ENCODE measurements at regions not wholly inside any gene's neighbourhood (a gene's known extent, or its start where the extent isn't known, plus 50 kb on each side); places are given as distances from the start of the nearest gene placed in this dataset.

GRCh38 chr5:5787373-5787772 is 364.9 kb downstream of the ICE1 start:
- DNase-seq (ENCODE audit: low spot score) (no peak), ATAC-seq (no peak)
- Mint-ChIP-seq H3K9me3 (peaks cover 3% of the 10 kb centered on the region), H3K4me3 (no peak overlapping the region), H3K27me3 (peaks cover 0 to 4% of the 10 kb centered on the region in 2 donors), H3K36me3 (no peaks in the 10 kb centered on the region), H3K27ac (no peak overlapping the region), H3K4me1 (ENCODE audit: low read depth in 2 of 2) (no peaks in the 10 kb centered on the region)

GRCh38 chr5:5784101-5784500 is 361.6 kb downstream of the ICE1 start:
- Mint-ChIP-seq H3K4me1 (ENCODE audit: low read depth in 2 of 2) (no peaks in the 10 kb centered on the region), H3K27me3 (no peaks in the 10 kb centered on the region), H3K9me3 (no peaks in the 10 kb centered on the region), H3K27ac (no peak overlapping the region), H3K36me3 (no peaks in the 10 kb centered on the region), H3K4me3 (no peak overlapping the region)
- no peak for DNase-seq (ENCODE audit: low spot score)
- ATAC-seq, result no peak

- Mint-ChIP-seq H3K36me3 (no peaks in the 10 kb centered on the region), H3K4me3 (no peak overlapping the region), H3K27ac (no peak overlapping the region), H3K4me1 (ENCODE audit: low read depth in 2 of 2) (no peaks in the 10 kb centered on the region), H3K27me3 (no peaks in the 10 kb centered on the region), H3K9me3 (no peaks in the 10 kb centered on the region)
- DNase-seq (ENCODE audit: low spot score), result no peak
- no peak for ATAC-seq
Observed at GRCh38 chr5:5783021-5783420, 360.5 kb downstream of the ICE1 start.

GRCh38 chr5:5782402-5782801 is 359.9 kb downstream of the ICE1 start:
- Mint-ChIP-seq H3K4me1 (ENCODE audit: low read depth in 2 of 2) (no peaks in the 10 kb centered on the region), H3K9me3 (no peaks in the 10 kb centered on the region), H3K4me3 (no peak overlapping the region), H3K27ac (no peak overlapping the region), H3K27me3 (peaks cover 0 to 1% of the 10 kb centered on the region in 2 donors), H3K36me3 (no peaks in the 10 kb centered on the region)
- ATAC-seq, result no peak
- DNase-seq (ENCODE audit: low spot score), result no peak

- Mint-ChIP-seq H3K36me3 (no peaks in the 10 kb centered on the region), H3K9me3 (no peaks in the 10 kb centered on the region)
- ATAC-seq, result no peak
Observed at GRCh38 chr5:5781335-5781734, 358.9 kb downstream of the ICE1 start.

GRCh38 chr5:5780253-5780652 is 357.8 kb downstream of the ICE1 start:
- H3K36me3 Mint-ChIP-seq, result no peaks in the 10 kb centered on the region
- H3K4me3 Mint-ChIP-seq, result no peak overlapping the region
- peaks cover 3 to 13% of the 10 kb centered on the region in 2 donors for H3K27me3 Mint-ChIP-seq
- no peak overlapping the region for H3K27ac Mint-ChIP-seq
- H3K9me3 Mint-ChIP-seq, result no peaks in the 10 kb centered on the region
- H3K4me1 Mint-ChIP-seq (ENCODE audit: low read depth in 2 of 2), result no peaks in the 10 kb centered on the region
- ATAC-seq (no peak), DNase-seq (ENCODE audit: low spot score) (no peak)

More at GRCh38 chr5:5781335-5781734, 358.9 kb downstream of the ICE1 start:
- no peak for DNase-seq (ENCODE audit: low spot score)
- H3K27me3 Mint-ChIP-seq, result peaks cover 0 to 6% of the 10 kb centered on the region in 2 donors
- no peaks in the 10 kb centered on the region for H3K4me1 Mint-ChIP-seq (ENCODE audit: low read depth in 2 of 2)
- no peak overlapping the region for H3K27ac Mint-ChIP-seq
- H3K4me3 Mint-ChIP-seq, result no peak overlapping the region

- ATAC-seq (no peak), DNase-seq (ENCODE audit: low spot score) (no peak)
- Mint-ChIP-seq H3K4me3 (no peak overlapping the region), H3K4me1 (ENCODE audit: low read depth in 2 of 2) (no peaks in the 10 kb centered on the region), H3K36me3 (no peaks in the 10 kb centered on the region), H3K27ac (no peak overlapping the region), H3K9me3 (peaks cover 2% of the 10 kb centered on the region), H3K27me3 (peaks cover 3 to 19% of the 10 kb centered on the region in 2 donors)
Observed at GRCh38 chr5:5777013-5777412, 354.5 kb downstream of the ICE1 start.

- peaks cover 2% of the 10 kb centered on the region for H3K9me3 Mint-ChIP-seq
- no peak for ATAC-seq
- peaks cover 3 to 16% of the 10 kb centered on the region in 2 donors for H3K27me3 Mint-ChIP-seq
- DNase-seq (ENCODE audit: low spot score), result no peak
- no peak overlapping the region for H3K27ac Mint-ChIP-seq
- peaks cover 3 to 6% of the 10 kb centered on the region in 2 donors for H3K4me1 Mint-ChIP-seq (ENCODE audit: low read depth in 2 of 2)
- no peaks in the 10 kb centered on the region for H3K36me3 Mint-ChIP-seq
- H3K4me3 Mint-ChIP-seq, result no peak overlapping the region
Observed at GRCh38 chr5:5772202-5772601, 349.7 kb downstream of the ICE1 start.

- ATAC-seq, result no peak
- no peaks in the 10 kb centered on the region for H3K36me3 Mint-ChIP-seq
- no peak overlapping the region for H3K27ac Mint-ChIP-seq
- H3K4me1 Mint-ChIP-seq (ENCODE audit: low read depth in 2 of 2), result peaks cover 3 to 6% of the 10 kb centered on the region in 2 donors
- peaks cover 2% of the 10 kb centered on the region for H3K9me3 Mint-ChIP-seq
- DNase-seq (ENCODE audit: low spot score), result no peak
- no peak overlapping the region for H3K4me3 Mint-ChIP-seq
- H3K27me3 Mint-ChIP-seq, result peaks cover 3 to 9% of the 10 kb centered on the region in 2 donors
Observed at GRCh38 chr5:5770825-5771224, 348.3 kb downstream of the ICE1 start.

- Mint-ChIP-seq H3K4me3 (no peak overlapping the region), H3K36me3 (no peaks in the 10 kb centered on the region), H3K27me3 (peaks cover 0 to 10% of the 10 kb centered on the region in 2 donors), H3K9me3 (peaks cover 4% of the 10 kb centered on the region), H3K4me1 (ENCODE audit: low read depth in 2 of 2) (peaks cover 3 to 6% of the 10 kb centered on the region in 2 donors), H3K27ac (no peak overlapping the region)
- ATAC-seq (no peak), DNase-seq (ENCODE audit: low spot score) (no peak)
Observed at GRCh38 chr5:5767286-5767928, 344.9 kb downstream of the ICE1 start.

- H3K9me3 Mint-ChIP-seq, result peaks cover 4% of the 10 kb centered on the region
- H3K36me3 Mint-ChIP-seq, result no peaks in the 10 kb centered on the region
- H3K27me3 Mint-ChIP-seq, result peaks cover 0 to 10% of the 10 kb centered on the region in 2 donors
- H3K4me1 Mint-ChIP-seq (ENCODE audit: low read depth in 2 of 2), result no peaks in the 10 kb centered on the region
- DNase-seq (ENCODE audit: low spot score) (no peak), ATAC-seq (no peak)
- H3K4me3 Mint-ChIP-seq, result no peak overlapping the region
- no peak overlapping the region for H3K27ac Mint-ChIP-seq
Observed at GRCh38 chr5:5765066-5765850, 342.8 kb downstream of the ICE1 start.

- Mint-ChIP-seq H3K4me3 (no peak overlapping the region), H3K4me1 (ENCODE audit: low read depth in 2 of 2) (no peaks in the 10 kb centered on the region)
- ATAC-seq, result no peak
Observed at GRCh38 chr5:5764246-5764645, 341.8 kb downstream of the ICE1 start.

GRCh38 chr5:5756762-5757161 is 334.3 kb downstream of the ICE1 start:
- Mint-ChIP-seq H3K36me3 (no peaks in the 10 kb centered on the region), H3K27ac (no peak overlapping the region), H3K27me3 (peaks cover 2 to 15% of the 10 kb centered on the region in 2 donors), H3K4me3 (no peak overlapping the region), H3K4me1 (ENCODE audit: low read depth in 2 of 2) (no peaks in the 10 kb centered on the region), H3K9me3 (peaks cover 6% of the 10 kb centered on the region)
- DNase-seq (ENCODE audit: low spot score), result no peak
- no peak for ATAC-seq

More at GRCh38 chr5:5764246-5764645, 341.8 kb downstream of the ICE1 start:
- Mint-ChIP-seq H3K27me3 (peaks cover 0 to 10% of the 10 kb centered on the region in 2 donors), H3K36me3 (no peaks in the 10 kb centered on the region), H3K27ac (no peak overlapping the region), H3K9me3 (peaks cover 4% of the 10 kb centered on the region)
- DNase-seq (ENCODE audit: low spot score), result no peak

GRCh38 chr5:5755888-5756287 is 333.4 kb downstream of the ICE1 start:
- no peaks in the 10 kb centered on the region for H3K4me1 Mint-ChIP-seq (ENCODE audit: low read depth in 2 of 2)
- ATAC-seq (no peak), DNase-seq (ENCODE audit: low spot score) (no peak)
- H3K4me3 Mint-ChIP-seq, result no peak overlapping the region
- H3K9me3 Mint-ChIP-seq, result peaks cover 6% of the 10 kb centered on the region
- no peaks in the 10 kb centered on the region for H3K36me3 Mint-ChIP-seq
- H3K27ac Mint-ChIP-seq, result no peak overlapping the region
- H3K27me3 Mint-ChIP-seq, result peaks cover 2 to 15% of the 10 kb centered on the region in 2 donors

Measured in natural killer cell treated with Interleukin-12 subunit alpha and Interleukin-12 subunit beta and Interleukin-15 and Interleukin-18, amount 100 ng/mL, for 72 hours (primary cell).